KMS-11 (cell line): ENCODE measurements at regions not wholly inside any gene's neighbourhood (a gene's known extent, or its start where the extent isn't known, plus 50 kb on each side); places are given as distances from the start of the nearest gene placed in this dataset.

Experiments
- H2AFZ ChIP-seq: fragments of 200-600 bp; sonication (generic); 2 replicates; pipeline ENCODE4 v1.6.1; 2016; ENCODE audit warnings: antibody characterized with exemption, mixed run types, low read depth
- H3K27ac ChIP-seq: fragments of 200-600 bp; sonication (generic); 2 replicates; pipeline ENCODE4 v1.6.1; 2016; ENCODE audit warnings: mild to moderate bottlenecking, mixed run types
- H3K27me3 ChIP-seq: fragments of 200-600 bp; sonication (generic); 2 replicates; pipeline ENCODE4 v1.6.1; 2017; ENCODE audit warnings: mild to moderate bottlenecking, low read depth, mixed run types, moderate library complexity; ENCODE audit not compliant: insufficient read depth
- H3K36me3 ChIP-seq: fragments of 200-600 bp; sonication (generic); 2 replicates; pipeline ENCODE4 v1.6.1; 2017; ENCODE audit warnings: mild to moderate bottlenecking, mixed run types; ENCODE audit not compliant: insufficient read depth
- H3K4me1 ChIP-seq: fragments of 200-600 bp; sonication (generic); 2 replicates; pipeline ENCODE4 v1.6.1; 2016; ENCODE audit warnings: mild to moderate bottlenecking, low read depth, mixed run types; ENCODE audit not compliant: poor library complexity, severe bottlenecking
- H3K4me2 ChIP-seq: fragments of 200-600 bp; sonication (generic); 2 replicates; pipeline ENCODE4 v1.7.0; 2016; ENCODE audit warnings: mild to moderate bottlenecking, mixed run types
- H3K4me3 ChIP-seq: fragments of 200-600 bp; sonication (generic); IDR thresholded peaks from 2 replicates; pipeline ENCODE4 v1.6.1; 2017; ENCODE audit warnings: low read depth, low read length, mixed read lengths; ENCODE audit not compliant: insufficient read depth
- H3K79me2 ChIP-seq: fragments of 200-600 bp; sonication (generic); 2 replicates; pipeline ENCODE4 v1.6.1; 2016; ENCODE audit warnings: low read depth, mixed run types; ENCODE audit not compliant: insufficient read depth
- H3K9ac ChIP-seq: fragments of 200-600 bp; sonication (generic); 2 replicates; pipeline ENCODE4 v1.6.1; 2016; ENCODE audit warnings: mild to moderate bottlenecking, mixed run types
- H4K20me1 ChIP-seq: fragments of 200-600 bp; sonication (generic); 2 replicates; pipeline ENCODE4 v1.6.1; 2016; ENCODE audit warnings: mild to moderate bottlenecking, mixed run types; ENCODE audit not compliant: insufficient read depth
- CTCF ChIP-seq: fragments of 200-600 bp; sonication (generic); conservative IDR thresholded peaks from 2 replicates; pipeline ENCODE4 v1.6.1; 2017; ENCODE audit warnings: low read depth, mild to moderate bottlenecking, antibody characterized with exemption, low read length, moderate library complexity, mixed read lengths

- no peak overlapping the region for H3K9ac ChIP-seq
- no peaks in the 10 kb centered on the region for H3K36me3 ChIP-seq
- no peaks in the 10 kb centered on the region for H4K20me1 ChIP-seq
- no peaks in the 10 kb centered on the region for H3K27me3 ChIP-seq
- H3K27ac ChIP-seq, result no peak overlapping the region
- TF ChIP-seq CTCF, result no peak
- H3K4me1 ChIP-seq, result no peaks in the 10 kb centered on the region
- H3K4me3 ChIP-seq, result no peak overlapping the region
- no peak overlapping the region for H2AFZ ChIP-seq
- no peaks in the 10 kb centered on the region for H3K79me2 ChIP-seq
- H3K4me2 ChIP-seq, result no peak overlapping the region
Observed at GRCh38 chr7:9921326-9921725, 1052.3 kb upstream of the PHF14 start.

- no peaks in the 10 kb centered on the region for H3K79me2 ChIP-seq
- H3K4me1 ChIP-seq, result peaks cover 12% of the 10 kb centered on the region
- H3K4me3 ChIP-seq, result no peak overlapping the region
- H3K4me2 ChIP-seq, result no peak overlapping the region
- no peaks in the 10 kb centered on the region for H3K27me3 ChIP-seq
- no peak overlapping the region for H3K27ac ChIP-seq
- no peaks in the 10 kb centered on the region for H4K20me1 ChIP-seq
- no peak overlapping the region for H2AFZ ChIP-seq
- no peak overlapping the region for H3K9ac ChIP-seq
- no peak for TF ChIP-seq CTCF
- no peaks in the 10 kb centered on the region for H3K36me3 ChIP-seq
Observed at GRCh38 chr7:9937944-9938631, 1035.6 kb upstream of the PHF14 start.

DNA sequence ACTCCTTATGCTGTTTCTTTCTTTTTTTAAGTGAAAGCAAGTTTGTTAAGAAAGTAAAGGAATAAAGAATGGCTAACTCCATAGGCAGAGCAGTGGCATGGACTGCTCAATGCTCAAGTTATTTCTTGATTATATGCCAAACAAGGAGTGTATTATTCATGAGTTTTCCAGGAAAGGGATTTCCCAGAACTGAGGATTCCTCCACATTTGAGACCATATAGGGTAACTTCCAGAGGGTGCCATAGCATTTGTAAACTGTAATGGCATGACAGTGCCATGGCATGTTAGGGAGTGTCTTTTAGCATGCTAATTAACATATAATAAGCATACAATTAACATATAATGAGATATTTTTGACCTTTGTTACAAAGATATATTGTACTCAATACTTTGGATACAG is 1034.5 kb upstream of the PHF14 start:
- Histone ChIP-seq H3K36me3 (no peaks in the 10 kb centered on the region), H3K27me3 (no peaks in the 10 kb centered on the region), H3K4me2 (no peak overlapping the region), H3K9ac (no peak overlapping the region), H3K4me3 (no peak overlapping the region), H3K4me1 (peaks cover 12% of the 10 kb centered on the region), H4K20me1 (no peaks in the 10 kb centered on the region), H2AFZ (no peak overlapping the region), H3K27ac (no peak overlapping the region), H3K79me2 (no peaks in the 10 kb centered on the region)
- TF ChIP-seq CTCF, result no peak

- H3K36me3 ChIP-seq, result no peaks in the 10 kb centered on the region
- no peak overlapping the region for H2AFZ ChIP-seq
- no peaks in the 10 kb centered on the region for H3K79me2 ChIP-seq
- no peak overlapping the region for H3K27ac ChIP-seq
- no peak overlapping the region for H3K4me3 ChIP-seq
- peaks cover 4% of the 10 kb centered on the region for H3K4me1 ChIP-seq
- no peaks in the 10 kb centered on the region for H3K27me3 ChIP-seq
- no peak overlapping the region for H3K9ac ChIP-seq
- H3K4me2 ChIP-seq, result no peak overlapping the region
- no peak for TF ChIP-seq CTCF
- no peaks in the 10 kb centered on the region for H4K20me1 ChIP-seq
Observed at GRCh38 chr7:9945131-9945530, 1028.5 kb upstream of the PHF14 start.
